ENCODE measurements at regions not wholly inside any gene's neighbourhood (a gene's known extent, or its start where the extent isn't known, plus 50 kb on each side); places are given as distances from the start of the nearest gene placed in this dataset.

GRCh38 chr6:137775227-137775626, 91.8 kb upstream of the TNFAIP3 start:
- intact Hi-C loops (cut with DNase I), result no loop called here
- no peaks in the 10 kb centered on the region for H3K36me3 ChIP-seq
- H3K4me1 ChIP-seq, result no peaks in the 10 kb centered on the region
- TF ChIP-seq, protein P1, sequence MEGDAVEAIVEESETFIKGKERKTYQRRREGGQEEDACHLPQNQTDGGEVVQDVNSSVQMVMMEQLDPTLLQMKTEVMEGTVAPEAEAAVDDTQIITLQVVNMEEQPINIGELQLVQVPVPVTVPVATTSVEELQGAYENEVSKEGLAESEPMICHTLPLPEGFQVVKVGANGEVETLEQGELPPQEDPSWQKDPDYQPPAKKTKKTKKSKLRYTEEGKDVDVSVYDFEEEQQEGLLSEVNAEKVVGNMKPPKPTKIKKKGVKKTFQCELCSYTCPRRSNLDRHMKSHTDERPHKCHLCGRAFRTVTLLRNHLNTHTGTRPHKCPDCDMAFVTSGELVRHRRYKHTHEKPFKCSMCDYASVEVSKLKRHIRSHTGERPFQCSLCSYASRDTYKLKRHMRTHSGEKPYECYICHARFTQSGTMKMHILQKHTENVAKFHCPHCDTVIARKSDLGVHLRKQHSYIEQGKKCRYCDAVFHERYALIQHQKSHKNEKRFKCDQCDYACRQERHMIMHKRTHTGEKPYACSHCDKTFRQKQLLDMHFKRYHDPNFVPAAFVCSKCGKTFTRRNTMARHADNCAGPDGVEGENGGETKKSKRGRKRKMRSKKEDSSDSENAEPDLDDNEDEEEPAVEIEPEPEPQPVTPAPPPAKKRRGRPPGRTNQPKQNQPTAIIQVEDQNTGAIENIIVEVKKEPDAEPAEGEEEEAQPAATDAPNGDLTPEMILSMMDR (IDR thresholded peaks at IDR 0.05), result no peak
- no peak for TF ChIP-seq POLR2A (IDR thresholded peaks at IDR 0.05)
- TF ChIP-seq POLR2AphosphoS5 (IDR thresholded peaks at IDR 0.05; ENCODE audit: insufficient read depth in 1 of 2, low read depth in 1 of 2), result no peak
- DNase-seq (ENCODE audit: extremely low spot score in 2 of 2), result no peak
- no peaks in the 10 kb centered on the region for H3K27me3 ChIP-seq
- H3K4me3 ChIP-seq, result no peak overlapping the region
- H3K9me3 ChIP-seq, result no peaks in the 10 kb centered on the region
- H3K27ac ChIP-seq, result no peak overlapping the region

DNA sequence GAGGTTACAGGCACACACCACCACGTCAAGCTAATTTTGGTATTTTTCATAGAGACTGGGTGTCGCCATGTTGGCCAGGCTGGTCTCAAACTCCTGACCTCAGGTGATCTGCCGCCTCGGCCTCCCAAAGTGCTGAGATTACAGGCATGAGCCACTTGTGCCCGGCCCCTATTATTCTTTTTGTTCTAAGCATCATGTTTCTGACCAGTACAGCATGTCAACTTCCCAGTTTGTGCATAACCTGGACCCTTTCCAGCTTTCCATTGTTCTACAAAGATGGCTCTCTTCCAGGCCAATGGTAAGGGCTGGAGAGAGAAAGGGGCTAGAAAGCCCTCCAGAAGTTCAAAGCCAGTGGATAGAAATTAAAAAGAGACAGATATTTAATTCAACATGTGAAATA, 91.3 kb upstream of the TNFAIP3 start:
- intact Hi-C loops (cut with DNase I), result no loop called here
- H3K27ac ChIP-seq, result no peak overlapping the region
- no peaks in the 10 kb centered on the region for H3K4me1 ChIP-seq
- no peaks in the 10 kb centered on the region for H3K36me3 ChIP-seq
- H3K27me3 ChIP-seq, result no peaks in the 10 kb centered on the region
- H3K9me3 ChIP-seq, result no peaks in the 10 kb centered on the region
- DNase-seq (ENCODE audit: extremely low spot score in 2 of 2), result no peak
- TF ChIP-seq POLR2A (IDR thresholded peaks at IDR 0.05) (no peak), POLR2AphosphoS5 (IDR thresholded peaks at IDR 0.05; ENCODE audit: insufficient read depth in 1 of 2, low read depth in 1 of 2) (no peak)
- TF ChIP-seq, protein P1 (IDR thresholded peaks at IDR 0.05), result no peak
- H3K4me3 ChIP-seq, result no peak overlapping the region

DNA sequence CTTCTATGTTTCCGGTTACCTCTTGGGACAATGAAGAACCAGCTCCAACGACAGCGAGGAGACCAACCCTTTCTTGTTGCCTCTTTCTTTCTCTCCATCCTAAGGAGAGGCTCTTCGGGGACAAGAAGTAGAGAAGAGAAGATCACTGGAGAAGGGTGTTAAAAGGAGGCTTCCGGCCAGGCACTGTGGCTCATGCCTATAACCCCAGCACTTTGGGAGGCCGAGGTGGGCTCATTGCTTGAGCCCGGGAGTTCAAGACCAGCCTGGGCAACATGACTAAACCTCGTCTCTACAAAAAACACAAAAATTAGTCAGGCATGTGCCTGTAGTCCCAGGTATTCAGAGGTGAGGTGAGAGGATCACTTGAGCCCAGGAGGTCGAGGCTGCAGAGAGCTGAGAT, 90.8 kb upstream of the TNFAIP3 start:
- TF ChIP-seq POLR2AphosphoS5 (IDR thresholded peaks at IDR 0.05; ENCODE audit: insufficient read depth in 1 of 2, low read depth in 1 of 2), result no peak
- Histone ChIP-seq H3K9me3 (no peaks in the 10 kb centered on the region), H3K27me3 (no peaks in the 10 kb centered on the region), H3K4me1 (no peaks in the 10 kb centered on the region), H3K36me3 (no peaks in the 10 kb centered on the region), H3K27ac (no peak overlapping the region), H3K4me3 (no peak overlapping the region)
- DNase-seq (ENCODE audit: extremely low spot score in 2 of 2), result no peak
- intact Hi-C loops (cut with DNase I), result no loop called here

- no peak for DNase-seq (ENCODE audit: extremely low spot score in 2 of 2)
- no peak overlapping the region for H3K27ac ChIP-seq
- H3K27me3 ChIP-seq, result no peaks in the 10 kb centered on the region
- no peaks in the 10 kb centered on the region for H3K9me3 ChIP-seq
- H3K36me3 ChIP-seq, result no peaks in the 10 kb centered on the region
- no peak overlapping the region for H3K4me3 ChIP-seq
- no peaks in the 10 kb centered on the region for H3K4me1 ChIP-seq
- TF ChIP-seq POLR2AphosphoS5 (IDR thresholded peaks at IDR 0.05; ENCODE audit: insufficient read depth in 1 of 2, low read depth in 1 of 2), result no peak
- no peak for TF ChIP-seq POLR2A (IDR thresholded peaks at IDR 0.05)
- TF ChIP-seq, protein P1 (IDR thresholded peaks at IDR 0.05), result no peak
- intact Hi-C loops (cut with DNase I), result no loop called here
Observed at GRCh38 chr6:137776786-137777686, 90.0 kb upstream of the TNFAIP3 start.

GRCh38 chr6:137777687-137778075, 89.4 kb upstream of the TNFAIP3 start:
- intact Hi-C loops (cut with DNase I), result no loop called here
- TF ChIP-seq POLR2A (IDR thresholded peaks at IDR 0.05), result no peak
- TF ChIP-seq, protein P1 (IDR thresholded peaks at IDR 0.05), result no peak
- no peak for TF ChIP-seq POLR2AphosphoS5 (IDR thresholded peaks at IDR 0.05; ENCODE audit: insufficient read depth in 1 of 2, low read depth in 1 of 2)
- no peaks in the 10 kb centered on the region for H3K27me3 ChIP-seq
- no peak for DNase-seq (ENCODE audit: extremely low spot score in 2 of 2)
- H3K4me3 ChIP-seq, result no peak overlapping the region
- no peaks in the 10 kb centered on the region for H3K4me1 ChIP-seq
- no peaks in the 10 kb centered on the region for H3K36me3 ChIP-seq
- H3K27ac ChIP-seq, result no peak overlapping the region
- no peaks in the 10 kb centered on the region for H3K9me3 ChIP-seq

Measured in vagina (tissue), 2 donors.